Activated CD4-positive, alpha-beta memory T cell treated with anti-CD3 and anti-CD28 coated beads for 36 hours (primary cell): ENCODE measurements at regions not wholly inside any gene's neighbourhood (a gene's known extent, or its start where the extent isn't known, plus 50 kb on each side); places are given as distances from the start of the nearest gene placed in this dataset.
A peak's percentile ranks its signal among the peaks of the same experiment; 100 is the strongest.

Experiments
- CTCF ChIA-PET: fragments of 350-600 bp; sonication (Branson Sonifier 250); formaldehyde crosslinking; loops from one replicate; lab custom pipeline; 2021; ENCODE audit warnings: antibody characterized with exemption, inconsistent platforms; lab: Charles Lee
- POLR2A ChIA-PET: fragments of 350-600 bp; sonication (Branson Sonifier 250); formaldehyde crosslinking; loops from one replicate; lab custom pipeline; 2021; ENCODE audit warnings: antibody characterized with exemption; lab: Charles Lee
- DNase-seq: peaks from one replicate; pipeline ENCODE4 v3.0.0-alpha.2; 2020
- H3K27ac Mint-ChIP-seq: one replicate; pipeline ENCODE4 v1.8.0; 2021; ENCODE audit warnings: mixed read lengths
- H3K27me3 Mint-ChIP-seq: one replicate; pipeline ENCODE4 v1.8.0; 2021; ENCODE audit warnings: mixed read lengths
- H3K36me3 Mint-ChIP-seq: one replicate; pipeline ENCODE4 v1.8.0; 2021; ENCODE audit warnings: mixed read lengths
- H3K4me1 Mint-ChIP-seq: one replicate; pipeline ENCODE4 v1.8.0; 2021; ENCODE audit warnings: low read depth, mixed read lengths
- H3K4me3 Mint-ChIP-seq: one replicate; pipeline ENCODE4 v1.8.0; 2021; ENCODE audit warnings: mild to moderate bottlenecking, mixed read lengths
- H3K9me3 Mint-ChIP-seq: one replicate; pipeline ENCODE4 v1.8.0; 2021; ENCODE audit warnings: mixed read lengths
- intact Hi-C: fragments of 100-400 bp; cut with micrococcal nuclease; formaldehyde crosslinking; loops from one replicate; pipeline ENCODE4 v1.15.1; 2023

GRCh38 chr9:89882930-89883361 is 278.1 kb downstream of the GADD45G start:
- Mint-ChIP-seq H3K27ac (no peak overlapping the region), H3K36me3 (no peaks in the 10 kb centered on the region), H3K9me3 (no peaks in the 10 kb centered on the region), H3K4me3 (no peak overlapping the region), H3K4me1 (no peaks in the 10 kb centered on the region), H3K27me3 (no peaks in the 10 kb centered on the region)
- ChIA-PET POLR2A (no interaction called here), CTCF (no interaction called here)
- intact Hi-C loops, result no loop called here
- DNase-seq, result peak; percentile 5

- intact Hi-C loops, result no loop called here
- POLR2A ChIA-PET, result no interaction called here
- Mint-ChIP-seq H3K27me3 (no peaks in the 10 kb centered on the region), H3K27ac (no peak overlapping the region), H3K4me1 (no peaks in the 10 kb centered on the region), H3K9me3 (no peaks in the 10 kb centered on the region), H3K36me3 (no peaks in the 10 kb centered on the region), H3K4me3 (no peak overlapping the region)
- CTCF ChIA-PET, result no interaction called here
- DNase-seq, result no peak
These were observed 278.9 kb downstream of the GADD45G start for GRCh38 chr9:89883401-89884341.

GRCh38 chr9:89884356-89885083 is 279.7 kb downstream of the GADD45G start:
- Mint-ChIP-seq H3K36me3 (no peaks in the 10 kb centered on the region), H3K27ac (no peak overlapping the region), H3K4me3 (no peak overlapping the region), H3K4me1 (no peaks in the 10 kb centered on the region), H3K9me3 (no peaks in the 10 kb centered on the region), H3K27me3 (no peaks in the 10 kb centered on the region)
- ChIA-PET CTCF (no interaction called here), POLR2A (no interaction called here)
- intact Hi-C loops, result no loop called here
- DNase-seq, result no peak

GRCh38 chr9:89885156-89885555 is 280.3 kb downstream of the GADD45G start:
- intact Hi-C loops, result no loop called here
- Mint-ChIP-seq H3K36me3 (no peaks in the 10 kb centered on the region), H3K4me1 (no peaks in the 10 kb centered on the region), H3K27me3 (no peaks in the 10 kb centered on the region), H3K27ac (no peak overlapping the region), H3K9me3 (no peaks in the 10 kb centered on the region), H3K4me3 (no peak overlapping the region)
- DNase-seq, result no peak
- CTCF ChIA-PET, result interaction anchor here (0.5 kb wide), 1 partner anchor 287 kb away, joined by 3 read pairs; no protein-coding TSS in a partner anchor
- POLR2A ChIA-PET, result no interaction called here

- no peaks in the 10 kb centered on the region for H3K36me3 Mint-ChIP-seq
- H3K27me3 Mint-ChIP-seq, result no peaks in the 10 kb centered on the region
- intact Hi-C loops, result no loop called here
- no peaks in the 10 kb centered on the region for H3K9me3 Mint-ChIP-seq
- POLR2A ChIA-PET, result no interaction called here
- H3K4me3 Mint-ChIP-seq, result no peak overlapping the region
- no peak for DNase-seq
- H3K27ac Mint-ChIP-seq, result no peak overlapping the region
- no peaks in the 10 kb centered on the region for H3K4me1 Mint-ChIP-seq
- CTCF ChIA-PET, result interaction anchor here (0.6 kb wide), 1 partner anchor 238 kb away, joined by 3 read pairs; no protein-coding TSS in a partner anchor
These were observed 281.5 kb downstream of the GADD45G start for GRCh38 chr9:89886281-89886700.

- H3K4me3 Mint-ChIP-seq, result no peak overlapping the region
- intact Hi-C loops, result no loop called here
- H3K36me3 Mint-ChIP-seq, result no peaks in the 10 kb centered on the region
- H3K27ac Mint-ChIP-seq, result no peak overlapping the region
- H3K4me1 Mint-ChIP-seq, result no peaks in the 10 kb centered on the region
- H3K27me3 Mint-ChIP-seq, result no peaks in the 10 kb centered on the region
- ChIA-PET CTCF (no interaction called here), POLR2A (no interaction called here)
- H3K9me3 Mint-ChIP-seq, result no peaks in the 10 kb centered on the region
- no peak for DNase-seq
These were observed 282.5 kb downstream of the GADD45G start for GRCh38 chr9:89887286-89887685.

GRCh38 chr9:89888233-89888632 is 283.4 kb downstream of the GADD45G start:
- ChIA-PET CTCF (no interaction called here), POLR2A (no interaction called here)
- intact Hi-C loops, result no loop called here
- H3K9me3 Mint-ChIP-seq, result no peaks in the 10 kb centered on the region
- peaks cover 1% of the 10 kb centered on the region for H3K27me3 Mint-ChIP-seq
- no peaks in the 10 kb centered on the region for H3K36me3 Mint-ChIP-seq
- peak; percentile 3 for DNase-seq
- no peak overlapping the region for H3K4me3 Mint-ChIP-seq
- no peaks in the 10 kb centered on the region for H3K4me1 Mint-ChIP-seq
- H3K27ac Mint-ChIP-seq, result no peak overlapping the region

GRCh38 chr9:89888677-89889076 is 283.9 kb downstream of the GADD45G start:
- no peaks in the 10 kb centered on the region for H3K36me3 Mint-ChIP-seq
- POLR2A ChIA-PET, result no interaction called here
- DNase-seq, result no peak
- no peaks in the 10 kb centered on the region for H3K4me1 Mint-ChIP-seq
- CTCF ChIA-PET, result no interaction called here
- H3K27me3 Mint-ChIP-seq, result peaks cover 1% of the 10 kb centered on the region
- H3K9me3 Mint-ChIP-seq, result no peaks in the 10 kb centered on the region
- intact Hi-C loops, result no loop called here
- H3K27ac Mint-ChIP-seq, result no peak overlapping the region
- H3K4me3 Mint-ChIP-seq, result no peak overlapping the region

- intact Hi-C loops, result no loop called here
- ChIA-PET POLR2A (interaction anchor here (0.9 kb wide), 1 partner anchor 284 kb away, joined by 3 read pairs; no protein-coding TSS in a partner anchor), CTCF (no interaction called here)
- Mint-ChIP-seq H3K27me3 (peaks cover 1% of the 10 kb centered on the region), H3K27ac (no peak overlapping the region), H3K4me3 (no peak overlapping the region), H3K9me3 (no peaks in the 10 kb centered on the region), H3K36me3 (no peaks in the 10 kb centered on the region), H3K4me1 (no peaks in the 10 kb centered on the region)
- DNase-seq, result no peak
These were observed 285.1 kb downstream of the GADD45G start for GRCh38 chr9:89889865-89890264.

GRCh38 chr9:89890326-89890980 is 285.6 kb downstream of the GADD45G start:
- Mint-ChIP-seq H3K4me1 (no peaks in the 10 kb centered on the region), H3K9me3 (no peaks in the 10 kb centered on the region), H3K27me3 (peaks cover 1% of the 10 kb centered on the region), H3K4me3 (no peak overlapping the region), H3K36me3 (no peaks in the 10 kb centered on the region), H3K27ac (no peak overlapping the region)
- intact Hi-C loops, result no loop called here
- no peak for DNase-seq
- ChIA-PET POLR2A (no interaction called here), CTCF (no interaction called here)

- H3K4me3 Mint-ChIP-seq, result no peak overlapping the region
- H3K4me1 Mint-ChIP-seq, result no peaks in the 10 kb centered on the region
- H3K27ac Mint-ChIP-seq, result no peak overlapping the region
- no peaks in the 10 kb centered on the region for H3K9me3 Mint-ChIP-seq
- H3K27me3 Mint-ChIP-seq, result peaks cover 1% of the 10 kb centered on the region
- no peak for DNase-seq
- intact Hi-C loops, result no loop called here
- H3K36me3 Mint-ChIP-seq, result no peaks in the 10 kb centered on the region
- ChIA-PET CTCF (interaction anchor here (1.1 kb wide), 1 partner anchor 293 kb away, joined by 4 read pairs; no protein-coding TSS in a partner anchor), POLR2A (interaction anchor here (0.6 kb wide), 1 partner anchor 544 kb away, joined by 3 read pairs; no protein-coding TSS in a partner anchor)
These were observed 286.4 kb downstream of the GADD45G start for GRCh38 chr9:89891221-89891590.
